OCI-LY7 (cell line): ENCODE measurements at regions not wholly inside any gene's neighbourhood (a gene's known extent, or its start where the extent isn't known, plus 50 kb on each side); places are given as distances from the start of the nearest gene placed in this dataset.

Experiments used
- EZH2phosphoT487 ChIP-seq: fragments of 200-600 bp; sonication (generic); IDR thresholded peaks from 2 replicates; pipeline ENCODE4 v1.6.1; 2018; ENCODE audit warnings: low read depth, borderline replicate concordance, mild to moderate bottlenecking, mixed run types, antibody characterized with exemption, low read length, moderate library complexity, mixed read lengths
- TF ChIP-seq, protein P1 (sequence below): fragments of 200-600 bp; sonication (generic); conservative IDR thresholded peaks from 2 replicates; pipeline ENCODE4 v1.5.1; 2014; ENCODE audit warnings: mild to moderate bottlenecking, antibody characterized with exemption, low read length, moderate library complexity, mixed read lengths

DNA sequence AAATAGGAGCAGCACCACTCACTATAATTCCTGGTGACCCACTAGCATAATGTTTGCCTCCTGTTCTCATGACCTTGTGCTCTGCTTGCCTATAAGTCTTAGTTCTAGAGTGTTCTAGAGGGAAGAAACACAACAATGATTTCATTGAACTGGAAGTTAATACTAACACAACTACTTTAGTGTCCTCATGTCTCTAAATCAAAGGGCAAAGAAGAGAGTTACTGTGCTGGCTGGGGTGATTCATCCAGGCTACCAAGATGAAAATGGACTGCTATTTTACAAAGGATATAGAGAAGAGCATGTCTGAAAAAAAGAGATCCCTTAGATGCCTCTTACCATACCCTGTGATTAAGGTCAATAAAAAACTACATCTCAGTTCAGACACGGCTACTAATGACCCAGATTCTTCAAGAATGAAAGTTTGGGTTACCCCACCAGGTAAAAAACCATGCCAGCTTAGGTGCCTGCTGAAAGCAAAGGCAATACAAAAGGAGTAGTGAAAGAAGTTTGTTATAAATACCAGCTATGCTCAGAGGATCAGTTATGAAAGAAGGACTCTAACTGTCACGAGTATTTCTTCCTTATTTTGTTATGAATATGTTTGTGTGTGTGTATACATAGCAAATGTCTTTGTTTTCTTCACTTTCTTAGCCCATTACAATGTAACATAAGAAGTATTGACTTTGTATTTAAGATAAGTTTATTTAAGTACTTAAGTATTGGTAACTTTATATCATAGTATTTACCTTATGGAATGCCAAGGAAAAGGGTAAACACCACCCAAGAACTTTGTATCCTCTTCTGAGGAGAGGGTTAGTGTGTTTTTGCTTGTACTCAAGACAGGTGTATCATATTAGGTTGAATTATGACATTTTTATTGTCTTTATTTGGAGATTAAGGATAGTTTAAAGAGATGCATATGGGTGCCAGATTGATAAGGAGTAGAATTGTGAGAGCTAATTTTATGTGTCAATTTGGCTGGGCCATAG is 314.1 kb upstream of the PTGER4 start:
- TF ChIP-seq, protein P1, sequence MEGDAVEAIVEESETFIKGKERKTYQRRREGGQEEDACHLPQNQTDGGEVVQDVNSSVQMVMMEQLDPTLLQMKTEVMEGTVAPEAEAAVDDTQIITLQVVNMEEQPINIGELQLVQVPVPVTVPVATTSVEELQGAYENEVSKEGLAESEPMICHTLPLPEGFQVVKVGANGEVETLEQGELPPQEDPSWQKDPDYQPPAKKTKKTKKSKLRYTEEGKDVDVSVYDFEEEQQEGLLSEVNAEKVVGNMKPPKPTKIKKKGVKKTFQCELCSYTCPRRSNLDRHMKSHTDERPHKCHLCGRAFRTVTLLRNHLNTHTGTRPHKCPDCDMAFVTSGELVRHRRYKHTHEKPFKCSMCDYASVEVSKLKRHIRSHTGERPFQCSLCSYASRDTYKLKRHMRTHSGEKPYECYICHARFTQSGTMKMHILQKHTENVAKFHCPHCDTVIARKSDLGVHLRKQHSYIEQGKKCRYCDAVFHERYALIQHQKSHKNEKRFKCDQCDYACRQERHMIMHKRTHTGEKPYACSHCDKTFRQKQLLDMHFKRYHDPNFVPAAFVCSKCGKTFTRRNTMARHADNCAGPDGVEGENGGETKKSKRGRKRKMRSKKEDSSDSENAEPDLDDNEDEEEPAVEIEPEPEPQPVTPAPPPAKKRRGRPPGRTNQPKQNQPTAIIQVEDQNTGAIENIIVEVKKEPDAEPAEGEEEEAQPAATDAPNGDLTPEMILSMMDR: no peak
- TF ChIP-seq EZH2phosphoT487: no peak
